ENCODE measurements at regions not wholly inside any gene's neighbourhood (a gene's known extent, or its start where the extent isn't known, plus 50 kb on each side); places are given as distances from the start of the nearest gene placed in this dataset.
"Not testable (repeated sequence)": the region's sequence is repeated elsewhere in the genome, so short reads cannot be mapped to it uniquely, and the experiment has no call there.

DNA sequence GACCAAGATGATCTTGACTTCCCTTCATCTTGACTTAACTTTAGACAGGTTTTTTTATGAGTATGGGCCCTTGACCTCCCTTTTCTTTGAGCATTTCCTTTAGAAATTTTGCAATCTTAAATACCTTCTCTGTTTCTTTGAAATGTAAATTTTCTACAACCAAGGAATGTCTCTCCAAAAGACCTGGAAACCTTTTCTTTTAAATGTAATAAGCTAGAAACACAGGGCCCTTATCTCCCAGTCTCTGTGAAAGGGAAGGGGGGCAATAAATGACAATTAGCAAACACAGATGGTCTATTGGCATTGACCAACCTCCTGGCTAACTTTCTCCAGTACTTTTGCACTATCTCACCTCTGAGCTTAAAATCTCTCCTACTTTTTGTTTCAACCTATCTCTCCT, 144.3 kb upstream of the GK2 start:
- no peaks in the 10 kb centered on the region for H3K36me3 Mint-ChIP-seq (ENCODE audit: low read depth)

DNA sequence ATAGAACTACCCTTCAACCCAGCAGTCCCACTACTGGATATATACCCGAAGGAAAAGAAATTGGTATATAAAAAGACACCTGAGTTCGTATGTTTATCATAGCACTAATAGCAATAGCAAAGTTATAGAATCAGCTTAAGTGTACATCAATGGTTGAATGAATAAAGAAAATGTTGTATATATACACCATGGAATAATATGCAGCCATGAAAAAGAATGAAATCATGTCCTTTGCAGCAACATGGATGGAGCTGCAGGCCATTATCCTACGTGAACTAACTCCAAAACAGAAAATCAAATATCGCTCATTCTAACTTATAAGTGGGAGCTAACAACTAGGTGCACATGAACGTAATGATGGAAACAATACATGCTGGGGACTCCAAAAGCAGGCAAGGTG, 143.5 kb upstream of the GK2 start:
- no peaks in the 10 kb centered on the region for H3K4me1 Mint-ChIP-seq (ENCODE audit: low read depth)
- intact Hi-C loops (cut with micrococcal nuclease): no loop called here
- H3K36me3 Mint-ChIP-seq (ENCODE audit: low read depth): no peaks in the 10 kb centered on the region
- H3K27me3 Mint-ChIP-seq (ENCODE audit: low read depth): no peaks in the 10 kb centered on the region
- no peak overlapping the region for H3K27ac Mint-ChIP-seq
- no peak overlapping the region for H3K4me3 Mint-ChIP-seq (ENCODE audit: low read depth)
- DNase-seq (ENCODE audit: low spot score): no peak
- no peaks in the 10 kb centered on the region for H3K9me3 Mint-ChIP-seq

More for the DNA sequence above, 144.3 kb upstream of the GK2 start:
- H3K4me1 Mint-ChIP-seq (ENCODE audit: low read depth): no peaks in the 10 kb centered on the region
- intact Hi-C loops (cut with micrococcal nuclease): no loop called here
- H3K27ac Mint-ChIP-seq: no peak overlapping the region
- H3K4me3 Mint-ChIP-seq (ENCODE audit: low read depth): no peak overlapping the region
- DNase-seq (ENCODE audit: low spot score): no peak
- no peaks in the 10 kb centered on the region for H3K27me3 Mint-ChIP-seq (ENCODE audit: low read depth)
- no peaks in the 10 kb centered on the region for H3K9me3 Mint-ChIP-seq

DNA sequence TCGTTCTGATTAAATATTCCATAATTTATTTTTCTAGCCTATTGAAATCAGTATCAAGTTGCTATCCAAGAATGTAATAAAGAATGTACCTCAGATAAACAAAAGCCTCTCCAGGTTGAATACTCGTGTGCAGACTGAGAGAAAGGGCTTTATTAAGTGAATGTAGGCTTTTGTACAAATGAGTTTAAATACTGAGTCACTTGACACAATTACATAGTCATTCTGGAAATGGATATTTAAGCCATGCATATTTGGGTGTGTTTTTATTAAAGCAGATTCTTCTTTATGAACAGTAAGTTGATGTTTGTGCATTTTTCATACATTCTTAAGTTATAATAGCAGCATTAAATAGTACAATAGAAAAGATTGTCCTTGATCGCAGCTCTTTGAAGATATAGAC, 139.8 kb upstream of the GK2 start:
- no peaks in the 10 kb centered on the region for H3K27me3 Mint-ChIP-seq (ENCODE audit: low read depth)

DNA sequence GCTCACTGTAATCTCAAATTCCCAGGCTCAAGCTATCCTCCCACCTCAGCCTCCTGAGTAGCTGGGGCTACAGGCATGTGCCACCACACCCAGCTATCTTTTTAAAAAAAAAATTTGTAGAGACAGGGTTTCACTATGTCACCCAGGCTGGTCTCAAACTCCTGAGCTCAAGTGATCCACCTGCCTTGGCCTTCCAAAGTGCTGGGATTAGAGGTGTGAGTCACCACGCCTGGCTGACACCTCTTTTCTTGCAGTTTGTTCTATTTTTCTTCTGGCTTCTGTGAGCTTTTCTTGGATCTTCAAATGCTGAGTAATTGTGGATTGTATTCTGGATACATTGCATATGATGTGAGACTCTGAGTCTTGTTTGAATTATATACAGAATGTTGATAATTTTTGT, 137.3 kb upstream of the GK2 start:
- DNase-seq (ENCODE audit: low spot score); H3K4me3 Mint-ChIP-seq (ENCODE audit: low read depth); H3K36me3 Mint-ChIP-seq (ENCODE audit: low read depth); intact Hi-C loops (cut with micrococcal nuclease); H3K4me1 Mint-ChIP-seq (ENCODE audit: low read depth); H3K27ac Mint-ChIP-seq; H3K9me3 Mint-ChIP-seq; H3K27me3 Mint-ChIP-seq (ENCODE audit: low read depth): not testable (repeated sequence)

More for the DNA sequence above, 139.8 kb upstream of the GK2 start:
- no peaks in the 10 kb centered on the region for H3K4me1 Mint-ChIP-seq (ENCODE audit: low read depth)
- intact Hi-C loops (cut with micrococcal nuclease): no loop called here
- H3K9me3 Mint-ChIP-seq: no peaks in the 10 kb centered on the region
- no peaks in the 10 kb centered on the region for H3K36me3 Mint-ChIP-seq (ENCODE audit: low read depth)
- no peak overlapping the region for H3K4me3 Mint-ChIP-seq (ENCODE audit: low read depth)
- DNase-seq (ENCODE audit: low spot score): no peak
- H3K27ac Mint-ChIP-seq: no peak overlapping the region

DNA sequence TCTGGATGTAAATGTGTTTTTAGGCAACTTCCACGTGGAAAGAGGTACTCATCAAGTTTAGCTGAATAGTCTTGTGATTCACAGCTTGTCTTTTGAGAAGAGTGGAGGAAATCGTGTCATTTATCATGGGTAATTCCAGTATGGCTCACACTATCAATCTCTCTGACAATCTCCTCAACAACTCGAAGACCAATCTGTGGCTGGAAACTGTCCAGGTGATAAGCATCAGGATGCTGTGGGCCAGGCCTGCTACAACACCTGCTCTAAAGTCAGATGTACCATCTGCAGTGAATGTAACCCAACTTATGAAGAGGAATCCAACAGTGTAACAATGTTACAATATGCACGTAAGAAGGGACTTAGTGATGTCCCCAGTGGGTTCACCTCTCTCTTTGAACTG, 132.1 kb upstream of the GK2 start:
- Mint-ChIP-seq H3K9me3 (no peaks in the 10 kb centered on the region), H3K36me3 (ENCODE audit: low read depth) (no peaks in the 10 kb centered on the region), H3K27ac (no peak overlapping the region), H3K4me1 (ENCODE audit: low read depth) (no peaks in the 10 kb centered on the region), H3K4me3 (ENCODE audit: low read depth) (no peak overlapping the region), H3K27me3 (ENCODE audit: low read depth) (no peaks in the 10 kb centered on the region)
- DNase-seq (ENCODE audit: low spot score): no peak
- intact Hi-C loops (cut with micrococcal nuclease): no loop called here

DNA sequence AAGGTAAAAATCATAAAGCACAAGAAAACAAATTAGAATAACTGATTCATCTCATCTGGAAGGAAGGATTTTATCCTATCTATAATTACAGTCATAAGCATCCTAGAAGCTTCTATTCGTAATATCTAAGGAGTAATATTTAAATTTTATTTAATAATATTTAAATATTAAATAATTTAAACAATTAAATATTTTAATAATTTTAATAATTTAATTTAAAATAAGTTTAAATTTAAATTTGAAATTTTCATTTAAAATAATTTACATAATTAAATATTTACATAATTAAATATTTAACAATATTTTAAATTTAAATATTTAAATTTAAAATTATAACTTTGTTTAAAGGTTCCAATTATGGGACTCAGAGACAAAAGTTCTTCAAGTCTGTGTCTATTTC, 127.5 kb upstream of the GK2 start:
- Mint-ChIP-seq H3K36me3 (ENCODE audit: low read depth) (no peaks in the 10 kb centered on the region), H3K9me3 (no peaks in the 10 kb centered on the region), H3K4me3 (ENCODE audit: low read depth) (no peak overlapping the region), H3K27me3 (ENCODE audit: low read depth) (peaks cover 5% of the 10 kb centered on the region), H3K27ac (no peak overlapping the region), H3K4me1 (ENCODE audit: low read depth) (no peaks in the 10 kb centered on the region)
- intact Hi-C loops (cut with micrococcal nuclease): no loop called here
- DNase-seq (ENCODE audit: low spot score): no peak

DNA sequence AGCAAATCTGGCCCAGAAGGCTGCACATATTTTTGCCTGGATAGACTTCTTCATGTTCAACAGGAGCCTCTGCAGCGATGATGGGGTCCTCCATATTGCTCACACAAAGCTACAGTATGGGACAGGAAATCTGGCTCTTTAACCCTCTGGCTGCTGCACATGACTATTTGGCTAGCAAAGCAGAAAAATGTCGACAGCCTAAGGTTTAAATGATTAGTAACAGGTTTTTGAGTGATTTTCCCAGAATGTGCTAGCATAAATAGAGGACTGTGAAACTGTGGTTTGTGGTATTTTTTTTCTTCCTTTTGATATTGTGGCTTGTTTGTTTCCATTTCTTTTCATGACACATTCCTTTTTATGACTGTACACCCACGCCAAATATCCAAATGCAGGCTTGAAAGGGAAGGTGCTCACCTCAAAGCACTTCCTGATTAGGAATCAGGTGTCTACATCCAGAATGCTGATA, 120.2 kb upstream of the GK2 start:
- Mint-ChIP-seq H3K4me3 (ENCODE audit: low read depth) (no peak overlapping the region), H3K36me3 (ENCODE audit: low read depth) (no peaks in the 10 kb centered on the region), H3K9me3 (no peaks in the 10 kb centered on the region), H3K27ac (no peak overlapping the region), H3K27me3 (ENCODE audit: low read depth) (peaks cover 16% of the 10 kb centered on the region), H3K4me1 (ENCODE audit: low read depth) (peaks cover 4% of the 10 kb centered on the region)
- intact Hi-C loops (cut with micrococcal nuclease): loop anchor here (2.0 kb wide), 1 partner anchor 77 kb away; no protein-coding TSS in a partner anchor
- no peak for DNase-seq (ENCODE audit: low spot score)

DNA sequence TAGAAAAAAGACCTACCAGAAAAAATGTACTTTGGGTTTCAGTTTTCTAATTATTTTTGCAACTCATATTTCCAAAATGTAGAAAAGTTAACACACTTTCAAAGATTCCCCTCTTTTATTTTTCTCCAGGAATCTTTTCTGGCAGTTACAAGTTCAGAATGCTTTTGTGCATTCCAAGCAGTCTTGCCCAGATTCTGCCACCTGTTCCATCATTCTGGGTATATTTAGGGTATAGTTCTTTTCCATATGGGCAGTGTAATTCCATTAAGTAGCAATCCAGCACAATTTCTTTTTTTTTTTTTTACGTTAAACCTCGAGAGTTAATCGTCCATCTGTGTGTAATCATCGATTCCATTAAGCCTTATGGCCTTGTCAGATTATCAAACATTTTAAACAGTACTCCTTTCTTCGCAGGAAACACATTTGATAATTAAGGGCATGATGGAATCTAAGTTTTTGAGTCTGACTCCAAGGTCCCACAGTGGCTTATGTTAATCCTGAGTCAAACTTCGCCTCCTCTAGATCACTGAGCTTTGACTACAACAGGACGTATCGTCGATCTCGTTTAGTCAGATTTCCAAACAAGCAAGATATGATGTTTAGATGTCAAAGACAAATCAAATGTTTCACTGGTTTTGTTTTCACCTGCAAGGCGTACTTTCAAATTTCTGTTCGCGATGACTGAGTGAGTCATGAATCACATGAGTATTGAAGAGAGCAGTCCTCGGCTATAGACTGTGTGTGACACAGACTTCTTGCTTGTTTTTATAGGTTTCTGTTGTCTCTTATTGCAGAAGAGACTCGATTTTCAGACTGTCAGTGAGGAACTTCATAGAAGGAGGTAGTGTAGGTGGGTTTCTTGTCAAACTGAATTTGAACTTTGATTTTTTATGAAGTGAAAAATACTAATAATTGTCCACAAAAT, 118.9 kb upstream of the GK2 start:
- H3K4me3 Mint-ChIP-seq (ENCODE audit: low read depth): no peak overlapping the region
- DNase-seq (ENCODE audit: low spot score): no peak
- no peak overlapping the region for H3K27ac Mint-ChIP-seq
- H3K9me3 Mint-ChIP-seq: no peaks in the 10 kb centered on the region
- H3K36me3 Mint-ChIP-seq (ENCODE audit: low read depth): no peaks in the 10 kb centered on the region
- H3K4me1 Mint-ChIP-seq (ENCODE audit: low read depth): peaks cover 4% of the 10 kb centered on the region
- H3K27me3 Mint-ChIP-seq (ENCODE audit: low read depth): peaks cover 14% of the 10 kb centered on the region
- intact Hi-C loops (cut with micrococcal nuclease): no loop called here

DNA sequence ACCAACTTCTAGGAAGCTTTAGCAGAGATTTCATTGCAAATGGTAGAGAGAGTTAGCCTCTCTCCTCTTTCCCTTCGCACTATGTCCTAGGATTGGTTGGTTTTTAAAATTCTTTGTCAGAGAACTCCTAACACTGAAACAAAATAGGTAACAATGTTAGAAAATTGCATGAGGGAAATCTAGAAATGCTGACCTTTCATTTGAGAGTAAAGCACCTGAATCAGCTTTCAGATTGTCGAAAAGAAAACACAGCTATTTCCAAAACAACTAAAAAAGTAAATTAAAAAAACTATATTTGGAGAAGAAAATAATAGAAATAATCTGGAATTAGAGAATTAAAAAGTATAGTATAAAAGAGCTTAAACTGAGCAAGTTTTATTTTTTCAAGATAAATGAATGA, 108.1 kb upstream of the GK2 start:
- H3K27ac Mint-ChIP-seq: no peak overlapping the region
- no peak for DNase-seq (ENCODE audit: low spot score)
- H3K9me3 Mint-ChIP-seq: no peaks in the 10 kb centered on the region
- intact Hi-C loops (cut with micrococcal nuclease): no loop called here
- no peak overlapping the region for H3K4me3 Mint-ChIP-seq (ENCODE audit: low read depth)
- H3K27me3 Mint-ChIP-seq (ENCODE audit: low read depth): peaks cover 3% of the 10 kb centered on the region
- no peaks in the 10 kb centered on the region for H3K36me3 Mint-ChIP-seq (ENCODE audit: low read depth)
- H3K4me1 Mint-ChIP-seq (ENCODE audit: low read depth): no peaks in the 10 kb centered on the region

DNA sequence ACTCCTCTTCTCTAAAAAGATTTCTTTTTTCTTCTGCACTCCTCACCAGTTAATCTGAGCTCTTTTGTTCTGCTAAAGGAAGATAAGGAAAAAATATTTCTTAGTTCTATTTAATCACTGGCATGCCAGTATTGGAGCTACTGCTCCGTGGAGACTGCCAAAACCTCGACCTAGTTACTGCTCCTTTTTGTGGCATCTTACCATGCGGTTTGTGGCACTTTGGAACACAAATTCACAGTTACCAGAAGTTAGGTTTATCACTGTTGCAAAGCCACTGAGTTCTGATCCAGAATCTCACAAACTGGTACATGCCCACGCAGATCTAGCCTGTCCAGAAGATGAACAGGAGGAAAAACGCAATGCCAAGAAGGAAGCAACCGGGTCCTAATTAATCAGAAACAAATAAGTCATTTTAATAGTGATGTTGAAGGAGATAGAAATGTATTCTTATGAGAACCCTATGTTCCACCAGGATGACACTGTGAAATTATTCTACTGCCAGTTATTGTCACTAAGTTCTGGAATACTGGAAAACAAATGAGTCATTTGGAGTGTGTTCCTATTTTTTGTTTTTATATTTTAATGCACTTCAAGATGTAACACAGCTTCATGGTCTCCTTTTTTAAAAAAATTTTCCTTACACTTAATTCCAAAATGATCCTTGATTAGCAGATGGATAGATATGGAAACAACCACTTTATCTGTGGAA, 106.7 kb upstream of the GK2 start:
- DNase-seq (ENCODE audit: low spot score): no peak
- Mint-ChIP-seq H3K4me1 (ENCODE audit: low read depth) (no peaks in the 10 kb centered on the region), H3K4me3 (ENCODE audit: low read depth) (no peak overlapping the region), H3K27ac (no peak overlapping the region), H3K27me3 (ENCODE audit: low read depth) (peaks cover 3% of the 10 kb centered on the region), H3K36me3 (ENCODE audit: low read depth) (no peaks in the 10 kb centered on the region), H3K9me3 (no peaks in the 10 kb centered on the region)
- intact Hi-C loops (cut with micrococcal nuclease): no loop called here

DNA sequence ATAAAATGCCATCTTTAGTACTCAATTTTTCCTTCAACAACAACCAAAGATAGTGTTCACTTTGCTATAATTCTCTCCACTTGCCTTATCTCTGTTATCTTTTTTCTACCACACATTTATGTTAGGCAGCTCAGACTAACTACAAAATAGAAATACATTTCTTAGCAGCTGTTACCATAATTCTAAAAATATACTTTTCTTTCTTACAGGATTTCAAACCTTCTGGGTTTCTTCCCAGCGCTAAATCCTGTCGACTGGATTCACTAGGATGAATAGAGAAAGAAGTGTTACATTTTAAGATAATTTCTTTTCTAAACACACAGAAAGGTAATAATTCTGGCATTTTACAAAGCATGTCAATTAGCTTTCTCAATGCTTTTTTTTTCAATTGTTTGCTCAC, 105.5 kb upstream of the GK2 start:
- intact Hi-C loops (cut with micrococcal nuclease): no loop called here
- Mint-ChIP-seq H3K27me3 (ENCODE audit: low read depth) (peaks cover 3% of the 10 kb centered on the region), H3K4me1 (ENCODE audit: low read depth) (no peaks in the 10 kb centered on the region), H3K27ac (no peak overlapping the region), H3K9me3 (no peaks in the 10 kb centered on the region), H3K4me3 (ENCODE audit: low read depth) (no peak overlapping the region), H3K36me3 (ENCODE audit: low read depth) (no peaks in the 10 kb centered on the region)
- DNase-seq (ENCODE audit: low spot score): no peak

DNA sequence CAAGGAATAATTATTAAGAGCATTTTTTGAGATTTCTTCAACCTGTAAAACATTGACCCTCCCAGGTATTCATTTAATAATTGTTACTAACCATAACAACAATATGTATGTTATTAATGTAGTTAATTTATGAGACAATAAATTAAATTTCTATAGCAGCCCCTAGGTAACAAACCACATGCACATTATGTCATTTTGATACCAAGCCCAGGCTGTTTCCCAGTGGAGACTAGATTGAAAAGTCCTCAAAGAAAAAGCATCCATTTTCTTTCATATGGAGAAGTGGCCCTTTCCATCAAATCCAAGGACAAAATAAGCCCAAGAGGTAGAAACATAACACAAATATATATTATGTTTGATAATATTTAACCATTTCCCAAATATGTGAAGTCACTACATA, 104.3 kb upstream of the GK2 start:
- no peaks in the 10 kb centered on the region for H3K4me1 Mint-ChIP-seq (ENCODE audit: low read depth)
- intact Hi-C loops (cut with micrococcal nuclease): no loop called here
- no peak overlapping the region for H3K27ac Mint-ChIP-seq
- H3K9me3 Mint-ChIP-seq: no peaks in the 10 kb centered on the region
- H3K4me3 Mint-ChIP-seq (ENCODE audit: low read depth): no peak overlapping the region
- H3K27me3 Mint-ChIP-seq (ENCODE audit: low read depth): peaks cover 3% of the 10 kb centered on the region
- H3K36me3 Mint-ChIP-seq (ENCODE audit: low read depth): no peaks in the 10 kb centered on the region
- no peak for DNase-seq (ENCODE audit: low spot score)

DNA sequence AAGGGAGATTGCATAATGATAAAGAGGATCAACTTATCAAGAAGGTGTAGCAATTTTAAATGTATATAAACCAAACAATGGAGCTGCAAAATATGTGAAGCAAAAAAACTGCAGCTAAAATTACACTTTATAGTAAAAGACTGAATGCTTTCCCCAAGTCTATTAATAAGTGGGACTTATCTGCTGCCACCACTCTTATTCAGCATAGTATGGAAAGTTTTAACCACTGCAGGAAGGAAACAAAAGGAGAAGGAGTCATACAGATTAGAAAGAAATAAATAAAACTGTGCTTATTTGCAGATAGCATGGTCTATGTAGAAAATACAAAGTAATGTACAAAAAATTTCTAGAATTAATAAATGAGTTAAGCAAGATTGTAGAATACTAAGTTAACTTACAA, 94.1 kb upstream of the GK2 start:
- Mint-ChIP-seq H3K4me1 (ENCODE audit: low read depth) (no peaks in the 10 kb centered on the region), H3K4me3 (ENCODE audit: low read depth) (no peak overlapping the region), H3K27me3 (ENCODE audit: low read depth) (no peaks in the 10 kb centered on the region), H3K36me3 (ENCODE audit: low read depth) (no peaks in the 10 kb centered on the region), H3K9me3 (no peaks in the 10 kb centered on the region), H3K27ac (no peak overlapping the region)
- intact Hi-C loops (cut with micrococcal nuclease): no loop called here
- DNase-seq (ENCODE audit: low spot score): no peak

Measured in activated T-helper 2 cell treated with anti-CD3 and anti-CD28 coated beads, Interferon-gamma antibody, Interleukin-2, Interleukin-4, amounts not matched to agents 10 μg/mL and 5 μg/mL and 100 μg/mL, durations not matched to agents 14 hours and 24 hours and 36 hours (primary cell).